ENCODE measurements at regions not wholly inside any gene's neighbourhood (a gene's known extent, or its start where the extent isn't known, plus 50 kb on each side); places are given as distances from the start of the nearest gene placed in this dataset.

- TF ChIP-seq CTCF (IDR thresholded peaks at IDR 0.05; ENCODE audit: poor library complexity) (no peak), EZH2 (IDR thresholded peaks at IDR 0.05; ENCODE audit: borderline replicate concordance) (no peak)
Measured at GRCh38 chr5:158322620-158323019, 463.7 kb upstream of the CLINT1 start.
